ENCODE measurements at regions not wholly inside any gene's neighbourhood (a gene's known extent, or its start where the extent isn't known, plus 50 kb on each side); places are given as distances from the start of the nearest gene placed in this dataset.

GRCh38 chr3:16050641-16051467, 123.6 kb upstream of the GALNT15 start:
- no peak for DNase-seq (ENCODE audit: extremely low read depth in 1 of 2, low read depth in 1 of 2)

GRCh38 chr3:16051691-16052090, 122.8 kb upstream of the GALNT15 start:
- no peak for DNase-seq (ENCODE audit: extremely low read depth in 1 of 2, low read depth in 1 of 2)

GRCh38 chr3:16052964-16053363, 121.5 kb upstream of the GALNT15 start:
- no peak for DNase-seq (ENCODE audit: extremely low read depth in 1 of 2, low read depth in 1 of 2)

- DNase-seq (ENCODE audit: extremely low read depth in 1 of 2, low read depth in 1 of 2), result no peak
Observed at GRCh38 chr3:16053794-16054193, 120.7 kb upstream of the GALNT15 start.

- no peak for DNase-seq (ENCODE audit: extremely low read depth in 1 of 2, low read depth in 1 of 2)
Observed at GRCh38 chr3:16055606-16056211, 118.8 kb upstream of the GALNT15 start.

- DNase-seq (ENCODE audit: extremely low read depth in 1 of 2, low read depth in 1 of 2), result no peak
Observed at GRCh38 chr3:16056217-16056616, 118.3 kb upstream of the GALNT15 start.

- no peak for DNase-seq (ENCODE audit: extremely low read depth in 1 of 2, low read depth in 1 of 2)
Observed at GRCh38 chr3:16058521-16058920, 116.0 kb upstream of the GALNT15 start.

- DNase-seq (ENCODE audit: extremely low read depth in 1 of 2, low read depth in 1 of 2), result no peak
Observed at GRCh38 chr3:16059081-16059537, 115.4 kb upstream of the GALNT15 start.

- no peak for DNase-seq (ENCODE audit: extremely low read depth in 1 of 2, low read depth in 1 of 2)
Observed at GRCh38 chr3:16059711-16060357, 114.6 kb upstream of the GALNT15 start.

- DNase-seq (ENCODE audit: extremely low read depth in 1 of 2, low read depth in 1 of 2), result no peak
Observed at GRCh38 chr3:16060358-16060852, 114.1 kb upstream of the GALNT15 start.

- no peak for DNase-seq (ENCODE audit: extremely low read depth in 1 of 2, low read depth in 1 of 2)
Observed at GRCh38 chr3:16060945-16061344, 113.5 kb upstream of the GALNT15 start.

- DNase-seq (ENCODE audit: extremely low read depth in 1 of 2, low read depth in 1 of 2), result no peak
Observed at GRCh38 chr3:16061491-16061890, 113.0 kb upstream of the GALNT15 start.

GRCh38 chr3:16063603-16064002, 110.9 kb upstream of the GALNT15 start:
- DNase-seq (ENCODE audit: extremely low read depth in 1 of 2, low read depth in 1 of 2), result no peak

GRCh38 chr3:16064642-16065414, 109.7 kb upstream of the GALNT15 start:
- no peak for DNase-seq (ENCODE audit: extremely low read depth in 1 of 2, low read depth in 1 of 2)

GRCh38 chr3:16066545-16066944, 107.9 kb upstream of the GALNT15 start:
- no peak for DNase-seq (ENCODE audit: extremely low read depth in 1 of 2, low read depth in 1 of 2)

GRCh38 chr3:16066975-16067374, 107.5 kb upstream of the GALNT15 start:
- DNase-seq (ENCODE audit: extremely low read depth in 1 of 2, low read depth in 1 of 2), result no peak

GRCh38 chr3:16067837-16068471, 106.5 kb upstream of the GALNT15 start:
- no peak for DNase-seq (ENCODE audit: extremely low read depth in 1 of 2, low read depth in 1 of 2)

- no peak for DNase-seq (ENCODE audit: extremely low read depth in 1 of 2, low read depth in 1 of 2)
Observed at GRCh38 chr3:16069149-16069922, 105.1 kb upstream of the GALNT15 start.

- DNase-seq (ENCODE audit: extremely low read depth in 1 of 2, low read depth in 1 of 2), result no peak
Observed at GRCh38 chr3:16070707-16071106, 103.8 kb upstream of the GALNT15 start.

- DNase-seq (ENCODE audit: extremely low read depth in 1 of 2, low read depth in 1 of 2), result no peak
Observed at GRCh38 chr3:16071206-16071605, 103.3 kb upstream of the GALNT15 start.

Measured in activated CD8-positive, alpha-beta memory T cell treated with anti-CD3 and anti-CD28 coated beads for 1 hour (primary cell).